Fibroblast of peridontal ligament (primary cell): ENCODE measurements at regions not wholly inside any gene's neighbourhood (a gene's known extent, or its start where the extent isn't known, plus 50 kb on each side); places are given as distances from the start of the nearest gene placed in this dataset.

ENCODE experiments used
- DNase-seq: peaks from one replicate; pipeline ENCODE4 v3.0.0-alpha.2; 2010; ENCODE audit errors: extremely low read depth

DNA sequence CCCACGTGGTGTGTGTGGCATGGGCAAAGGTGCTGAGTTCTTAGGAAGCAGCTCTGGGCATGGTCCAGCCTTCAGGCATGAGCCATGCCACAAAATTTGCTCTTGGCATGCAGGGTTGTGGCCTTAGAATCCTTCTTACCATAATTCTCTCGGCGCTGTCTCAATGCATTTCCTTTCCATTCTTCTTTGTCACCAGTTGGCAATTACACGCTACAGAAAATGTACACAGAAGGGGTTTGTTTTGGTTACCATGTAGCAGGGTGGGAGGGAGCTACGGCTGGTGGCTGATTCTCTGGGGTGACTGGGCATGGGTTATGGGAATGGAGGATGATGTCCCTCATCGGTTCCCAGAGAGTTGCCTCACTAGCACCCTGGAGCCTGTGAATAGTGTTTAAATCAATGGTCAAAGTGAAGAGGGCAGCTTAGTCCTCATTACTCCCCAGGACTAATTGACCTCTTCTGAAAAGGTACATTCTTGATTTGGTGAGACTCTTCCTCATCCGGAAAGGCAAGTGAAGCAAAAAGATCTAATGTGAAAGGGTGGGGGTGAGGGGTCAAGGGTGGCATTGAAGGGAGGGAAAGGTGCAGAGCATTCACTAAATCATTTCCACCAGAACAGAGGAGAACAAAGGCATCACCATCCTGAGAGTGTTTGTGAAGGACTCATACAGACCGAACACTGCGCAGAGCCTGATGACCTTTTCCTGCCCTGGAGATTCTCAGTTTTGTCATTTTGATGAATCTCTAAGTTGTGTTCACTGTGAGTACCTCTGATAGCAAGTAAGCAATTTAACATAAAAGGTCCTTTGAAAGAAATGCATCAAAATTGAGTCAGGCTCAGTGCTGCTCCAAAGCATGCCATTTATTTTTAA, 199.8 kb upstream of the SFRP2 start:
- DNase-seq = no peak

GRCh38 chr4:153987291-153987690, 198.4 kb upstream of the SFRP2 start:
- peak; percentile 15 for DNase-seq

GRCh38 chr4:153976954-153977353, 188.1 kb upstream of the SFRP2 start:
- DNase-seq = no peak

GRCh38 chr4:153974452-153974851, 185.6 kb upstream of the SFRP2 start:
- DNase-seq = no peak

DNA sequence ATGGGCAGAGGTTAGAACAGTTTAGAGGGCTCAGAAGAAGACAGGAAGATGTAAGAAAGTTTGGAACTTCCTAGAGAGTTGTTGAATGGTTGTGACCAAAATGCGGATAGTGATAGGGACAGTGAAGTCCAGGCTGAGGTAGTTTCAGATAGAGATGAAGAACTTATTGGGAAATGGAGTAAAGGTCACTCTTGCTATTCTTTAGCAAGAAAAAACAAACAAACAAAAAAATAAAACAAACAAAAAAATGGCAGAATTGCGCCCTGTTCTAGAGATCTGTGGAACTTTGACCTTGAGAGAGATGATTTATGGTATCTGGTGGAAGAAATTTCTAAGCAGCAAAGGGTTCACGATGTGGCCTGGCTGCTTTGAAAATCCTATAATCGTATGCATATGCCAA, 185.1 kb upstream of the SFRP2 start:
- no peak for DNase-seq

DNA sequence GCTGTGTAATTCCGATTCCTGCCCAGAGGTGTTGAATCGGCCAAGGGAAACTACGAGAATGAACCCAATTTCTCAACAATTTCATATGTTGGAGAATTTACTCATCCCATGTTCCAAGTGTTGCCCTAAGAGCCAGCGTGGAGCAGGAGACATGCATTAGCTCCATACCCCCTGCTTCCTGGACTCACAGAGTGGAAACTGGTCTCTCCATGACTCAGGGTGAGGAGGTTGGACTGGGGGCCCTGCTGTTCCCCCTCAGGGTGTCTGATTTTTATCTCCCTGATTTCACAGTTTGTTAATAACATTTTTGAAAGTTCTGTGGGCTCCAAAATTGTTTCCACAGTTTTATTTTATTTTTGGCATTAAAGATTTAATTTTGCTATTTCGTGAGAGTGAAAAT, 183.0 kb upstream of the SFRP2 start:
- no peak for DNase-seq

- DNase-seq = no peak
Measured at GRCh38 chr4:153970169-153970568, 181.3 kb upstream of the SFRP2 start.

DNA sequence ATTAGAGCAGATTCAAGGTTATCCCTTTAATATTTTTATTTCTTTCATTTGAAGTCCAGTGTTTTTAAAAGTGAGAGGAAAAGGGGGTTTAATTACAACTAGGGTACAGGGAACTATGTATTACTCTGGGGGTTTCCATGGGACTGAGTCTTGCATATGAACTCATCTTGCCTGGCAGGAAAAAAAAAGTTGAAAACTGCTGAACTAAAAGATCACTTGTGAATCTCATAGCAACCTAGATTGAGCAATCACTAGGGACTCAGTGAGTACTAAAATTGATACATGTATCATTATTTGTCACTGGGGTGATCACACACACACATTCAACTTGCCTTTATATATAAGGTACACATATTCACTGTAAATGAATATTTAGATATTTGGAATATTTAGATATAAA, 180.7 kb upstream of the SFRP2 start:
- DNase-seq = no peak

- DNase-seq = no peak
Measured at GRCh38 chr4:153966641-153967040, 177.8 kb upstream of the SFRP2 start.

- DNase-seq = no peak
Measured at GRCh38 chr4:153963216-153963615, 174.3 kb upstream of the SFRP2 start.

- no peak for DNase-seq
Measured at GRCh38 chr4:153962311-153963039, 173.6 kb upstream of the SFRP2 start.

GRCh38 chr4:153955327-153955726, 166.4 kb upstream of the SFRP2 start:
- no peak for DNase-seq

DNA sequence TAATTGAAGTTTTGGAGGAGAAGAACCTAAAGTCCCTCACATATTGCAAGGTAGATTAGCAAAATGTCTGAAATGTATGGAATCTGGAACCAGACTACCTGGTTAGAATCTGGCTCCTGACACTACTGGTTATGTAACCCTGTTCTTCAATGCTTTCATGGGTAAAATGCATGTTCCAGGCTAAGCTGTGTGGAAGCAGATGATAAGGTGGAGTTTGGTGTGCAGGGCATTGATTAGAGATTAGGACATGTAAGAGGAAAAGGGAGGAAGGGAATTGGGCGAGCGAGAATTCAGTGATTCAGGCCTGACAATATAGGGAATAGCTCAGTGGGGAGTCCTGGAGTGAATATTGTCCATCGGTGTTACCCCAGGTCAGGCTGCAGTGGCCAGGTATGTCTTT, 165.8 kb upstream of the SFRP2 start:
- DNase-seq = no peak

DNA sequence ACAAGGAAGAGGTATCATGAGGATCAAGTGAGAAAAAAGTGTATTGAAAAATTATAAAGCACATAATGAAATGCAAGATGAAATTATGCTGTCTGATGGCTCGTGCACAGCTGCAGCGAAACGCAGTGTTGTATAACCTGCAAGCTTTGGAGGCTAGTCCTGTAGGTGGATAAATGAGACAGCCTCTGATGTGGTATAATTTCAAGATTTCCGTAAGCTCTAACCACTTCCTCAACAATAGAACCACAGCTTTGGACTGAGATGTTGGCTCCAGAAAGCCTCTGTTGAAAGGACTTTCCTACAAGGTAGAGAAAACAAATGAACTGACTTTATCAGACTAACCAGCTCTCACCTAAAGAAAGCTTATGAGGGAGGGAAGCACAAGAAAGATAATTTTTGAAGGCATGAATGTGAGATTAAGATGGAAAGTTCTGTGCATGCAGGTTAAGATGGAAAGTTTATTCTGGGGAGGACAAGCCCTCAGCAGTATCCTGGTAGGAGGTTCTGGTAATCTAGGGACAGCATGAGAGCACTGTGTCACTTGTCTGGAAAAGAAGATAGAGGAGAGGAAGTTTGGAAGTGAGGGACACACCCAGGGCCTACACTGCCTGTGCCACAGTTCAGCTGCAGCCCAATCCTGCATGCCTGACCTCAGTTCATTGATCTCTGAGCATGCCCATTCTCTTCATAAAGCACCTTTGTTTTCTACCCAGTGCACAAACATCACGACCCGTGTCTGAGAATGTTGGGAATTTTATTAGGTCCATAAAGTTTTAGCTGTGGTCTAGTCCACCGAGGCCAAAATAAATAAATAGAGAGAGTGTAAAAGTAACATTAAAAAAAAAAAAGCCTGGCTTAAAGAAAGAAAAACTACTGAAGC, 161.5 kb upstream of the SFRP2 start:
- no peak for DNase-seq

- DNase-seq = no peak
Measured at GRCh38 chr4:153948041-153948440, 159.2 kb upstream of the SFRP2 start.

- no peak for DNase-seq
Measured at GRCh38 chr4:153947124-153947523, 158.2 kb upstream of the SFRP2 start.

DNA sequence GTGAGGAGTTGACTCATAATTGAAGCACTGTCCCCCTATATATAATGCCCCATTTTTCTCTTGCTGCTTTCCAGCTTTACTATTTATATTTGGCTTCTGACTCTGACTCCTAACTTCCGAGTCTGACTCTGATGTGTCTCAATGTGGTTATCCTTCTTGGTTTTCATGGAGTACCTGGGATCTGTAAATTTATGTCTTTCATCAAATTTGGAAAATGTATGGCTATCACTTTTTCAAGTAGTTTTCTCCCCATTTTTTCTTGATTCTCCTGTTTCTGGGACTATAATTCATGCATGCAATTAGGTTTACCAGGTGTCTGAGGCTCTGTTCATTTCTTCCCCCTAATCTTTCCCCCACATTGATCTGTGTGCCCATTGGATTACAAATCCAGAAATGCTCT, 156.8 kb upstream of the SFRP2 start:
- no peak for DNase-seq

GRCh38 chr4:153943738-153944415, 155.0 kb upstream of the SFRP2 start:
- no peak for DNase-seq

DNA sequence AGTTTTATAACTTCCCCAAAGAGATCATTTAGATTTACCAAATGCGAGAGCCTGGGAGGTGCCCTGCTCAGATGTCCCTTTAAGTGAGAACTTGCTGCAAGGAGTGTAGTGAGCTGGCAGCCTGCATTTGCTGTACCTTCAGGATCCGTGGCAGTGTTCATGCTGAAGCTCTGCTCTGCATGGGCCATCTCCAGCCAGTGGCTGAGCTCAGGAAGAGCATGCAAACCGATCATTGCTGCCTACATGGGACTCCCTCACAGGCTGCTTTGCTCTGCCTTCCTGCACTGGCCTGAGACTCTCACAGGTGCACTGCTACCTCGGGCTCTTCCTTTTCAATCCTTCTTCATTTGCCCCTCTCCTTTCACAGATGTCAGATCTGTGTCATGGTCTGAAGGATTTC, 152.0 kb upstream of the SFRP2 start:
- DNase-seq = no peak

- DNase-seq = no peak
Measured at GRCh38 chr4:153939570-153939969, 150.7 kb upstream of the SFRP2 start.

DNA sequence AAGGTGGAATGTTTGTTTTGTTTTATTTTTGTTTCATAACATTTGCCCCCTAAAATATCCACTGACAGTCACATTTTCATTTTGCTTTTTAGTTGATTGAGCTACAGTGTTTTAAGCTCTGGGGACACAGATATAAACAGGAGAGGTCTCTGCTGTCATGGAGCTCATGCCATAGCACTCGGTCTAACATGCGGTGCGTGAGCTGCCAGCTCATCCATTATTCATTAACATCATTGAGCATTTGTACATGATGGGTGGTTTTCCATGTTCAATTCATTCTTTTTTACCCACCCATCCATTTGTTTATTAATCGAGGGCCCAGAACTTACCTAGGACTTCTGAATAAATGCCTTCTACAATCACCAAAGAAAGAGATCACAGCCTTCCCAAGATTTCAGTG, 150.1 kb upstream of the SFRP2 start:
- no peak for DNase-seq

GRCh38 chr4:153937289-153937688, 148.4 kb upstream of the SFRP2 start:
- no peak for DNase-seq
